GM18517 (cell line): ENCODE measurements at regions not wholly inside any gene's neighbourhood (a gene's known extent, or its start where the extent isn't known, plus 50 kb on each side); places are given as distances from the start of the nearest gene placed in this dataset.

Experiments used
- ATAC-seq: cut with Tn5 transposase; IDR thresholded peaks from one replicate; pipeline ENCODE4 v1.9.1; 2021; ENCODE audit warnings: mild to moderate bottlenecking, moderate library complexity; ENCODE audit not compliant: unreplicated experiment

DNA sequence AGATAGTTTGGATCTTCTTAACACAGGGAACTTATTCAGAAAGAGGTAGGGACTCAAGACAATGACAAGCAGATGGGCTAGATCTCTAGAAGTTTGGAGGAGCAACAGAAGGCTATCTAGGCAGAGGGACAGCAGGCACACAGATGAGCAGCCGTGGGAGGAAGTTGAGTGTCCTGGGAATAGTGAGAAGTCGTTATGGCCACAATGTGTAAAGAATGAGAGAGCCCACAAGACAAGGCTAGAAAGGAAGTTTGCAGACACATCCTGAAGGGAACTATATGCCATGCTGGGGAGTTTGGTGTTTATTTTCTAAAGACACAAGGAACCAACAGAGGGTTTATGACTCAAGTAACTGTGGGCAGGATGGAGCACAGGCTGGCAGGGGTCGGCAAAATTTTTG is 160.6 kb downstream of the PALM2AKAP2 start:
- ATAC-seq = no peak

DNA sequence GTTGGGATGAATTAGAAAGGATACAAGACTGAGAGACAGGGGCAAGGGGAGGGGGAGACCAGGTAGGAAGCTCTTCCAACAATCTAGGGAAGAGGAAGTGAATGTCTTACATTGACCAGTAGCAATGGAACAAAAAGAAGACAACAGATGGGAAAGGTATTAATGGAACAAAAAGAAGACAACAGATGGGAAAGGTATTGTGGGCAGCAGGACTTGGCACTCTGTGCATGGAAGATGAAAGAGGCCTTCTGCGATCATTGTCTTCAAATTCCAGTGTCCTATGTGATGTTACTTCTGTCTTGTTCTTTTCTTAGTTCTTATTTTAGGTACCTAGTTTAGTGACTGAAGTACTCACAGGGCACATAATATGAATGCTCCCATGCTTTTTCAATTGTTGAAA is 161.8 kb downstream of the PALM2AKAP2 start:
- no peak for ATAC-seq

DNA sequence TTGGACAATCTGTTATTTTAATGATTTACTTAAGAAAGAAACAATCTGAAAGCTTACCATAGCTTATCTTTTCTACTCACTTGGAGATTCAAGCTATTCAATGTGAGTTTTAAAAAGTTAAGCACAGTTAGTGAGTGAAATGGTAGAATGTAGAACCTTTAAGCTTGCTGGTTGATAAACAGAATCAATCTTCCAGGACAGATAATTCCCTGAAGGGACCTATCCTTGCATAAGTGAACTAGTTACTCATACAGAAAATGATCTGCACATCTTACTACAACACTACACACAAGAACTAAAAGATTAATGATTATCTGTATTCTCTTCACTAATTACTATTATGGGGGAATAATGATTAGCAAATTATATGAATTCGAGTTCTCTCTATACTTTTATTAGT is 165.6 kb downstream of the PALM2AKAP2 start:
- ATAC-seq = no peak

DNA sequence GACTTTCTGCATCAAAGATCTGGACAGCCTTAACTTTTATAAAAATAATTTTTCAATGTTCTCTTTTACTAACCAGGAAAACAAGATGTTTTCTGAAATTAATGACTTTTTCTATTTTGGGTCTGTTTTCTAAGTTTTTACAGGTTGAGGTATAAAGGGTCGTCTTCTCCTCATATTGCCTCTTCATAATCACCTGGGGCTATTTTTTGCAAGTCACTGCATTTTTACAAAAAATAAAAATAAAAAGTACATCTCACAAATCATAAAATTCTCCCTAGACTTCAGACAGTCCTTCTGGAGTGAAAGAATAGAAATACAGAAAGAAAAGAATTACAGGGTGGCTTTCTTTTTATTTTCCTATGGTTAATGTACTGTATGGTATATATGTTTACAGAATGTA is 168.5 kb downstream of the PALM2AKAP2 start:
- ATAC-seq = no peak

DNA sequence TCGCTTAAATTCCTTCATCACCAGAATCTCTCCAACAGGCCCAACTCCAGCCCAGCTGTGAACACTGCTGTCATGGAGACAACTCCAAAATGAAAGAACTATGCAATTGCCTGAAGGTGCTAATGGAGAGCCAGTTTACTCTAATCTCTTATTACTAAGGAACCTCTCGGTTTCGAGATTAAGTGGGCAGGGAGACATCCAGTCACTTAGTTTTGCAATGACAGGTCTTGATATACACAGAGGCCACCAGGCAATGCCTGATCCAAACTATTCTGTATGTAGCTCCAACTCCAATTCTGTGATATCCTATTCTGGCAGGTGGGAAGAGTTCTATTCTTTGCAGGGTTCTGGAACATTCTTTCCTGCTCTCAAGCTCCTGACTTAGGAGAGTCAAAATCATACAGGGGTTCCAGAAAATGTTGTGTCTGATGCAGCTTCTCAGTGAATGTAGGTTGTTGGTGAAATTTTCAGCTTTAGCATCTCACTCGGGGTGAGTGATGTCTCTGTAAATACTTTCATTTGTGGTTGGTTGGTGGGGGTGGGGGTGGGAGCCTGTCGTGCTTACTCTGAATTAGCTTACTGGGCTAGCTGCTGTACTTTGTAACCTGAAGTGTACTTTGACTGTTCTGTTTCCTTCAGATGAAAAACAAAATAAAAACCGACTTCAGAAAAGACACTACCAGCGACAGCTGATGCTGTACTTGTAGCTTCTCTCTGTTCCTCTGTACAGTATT is 170.9 kb downstream of the PALM2AKAP2 start:
- no peak for ATAC-seq

DNA sequence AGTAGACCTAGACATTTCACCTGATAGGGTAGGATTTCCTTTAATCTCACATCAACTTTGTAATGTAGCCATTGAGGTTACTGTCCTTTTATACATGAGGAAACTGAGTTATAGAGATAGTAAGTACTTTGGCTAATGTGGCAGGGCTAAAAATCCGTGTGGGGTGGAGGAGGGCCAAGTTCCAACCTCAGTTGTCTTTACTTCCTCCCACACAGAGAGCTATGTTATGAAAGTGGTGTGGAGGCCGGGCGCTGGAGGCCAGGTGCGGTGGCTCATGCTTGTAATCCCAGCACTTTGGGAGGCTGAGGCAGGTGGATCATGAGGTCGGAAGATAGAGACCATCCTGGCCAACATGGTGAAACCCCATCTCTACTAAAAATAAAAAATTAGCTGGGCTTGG is 173.3 kb downstream of the PALM2AKAP2 start:
- no peak for ATAC-seq

DNA sequence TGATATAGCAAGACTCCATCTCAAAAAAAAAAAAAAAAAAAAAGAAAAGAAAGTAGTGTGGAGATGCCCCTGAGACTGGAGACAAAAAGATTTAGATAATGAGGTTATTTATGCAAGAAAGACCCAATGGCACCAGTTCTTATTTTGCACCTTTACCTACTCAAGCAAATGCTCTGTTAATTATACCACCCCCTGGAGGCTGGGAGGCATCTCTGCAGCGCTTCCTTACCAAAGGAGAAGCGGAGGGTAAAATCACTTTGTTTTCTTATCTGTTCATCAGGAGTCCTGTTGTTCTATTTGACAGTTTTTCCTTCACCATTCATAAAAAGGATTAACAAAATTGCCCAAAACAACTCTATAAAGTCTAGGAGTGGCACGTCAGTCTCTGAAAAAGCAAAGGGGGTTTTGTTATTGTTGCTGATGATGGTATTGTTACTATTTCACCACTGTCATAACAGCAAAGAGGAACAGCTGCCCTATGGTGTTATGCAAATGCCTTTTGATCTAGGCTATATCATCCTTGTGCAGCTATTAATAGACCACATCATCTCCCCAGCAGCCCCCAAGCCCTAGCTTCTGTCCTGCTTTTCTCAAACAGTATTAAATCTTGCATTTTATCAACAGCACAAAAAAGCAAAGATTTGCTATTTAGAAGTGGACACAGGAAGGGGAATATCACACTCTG is 174.0 kb downstream of the PALM2AKAP2 start:
- ATAC-seq = no peak

DNA sequence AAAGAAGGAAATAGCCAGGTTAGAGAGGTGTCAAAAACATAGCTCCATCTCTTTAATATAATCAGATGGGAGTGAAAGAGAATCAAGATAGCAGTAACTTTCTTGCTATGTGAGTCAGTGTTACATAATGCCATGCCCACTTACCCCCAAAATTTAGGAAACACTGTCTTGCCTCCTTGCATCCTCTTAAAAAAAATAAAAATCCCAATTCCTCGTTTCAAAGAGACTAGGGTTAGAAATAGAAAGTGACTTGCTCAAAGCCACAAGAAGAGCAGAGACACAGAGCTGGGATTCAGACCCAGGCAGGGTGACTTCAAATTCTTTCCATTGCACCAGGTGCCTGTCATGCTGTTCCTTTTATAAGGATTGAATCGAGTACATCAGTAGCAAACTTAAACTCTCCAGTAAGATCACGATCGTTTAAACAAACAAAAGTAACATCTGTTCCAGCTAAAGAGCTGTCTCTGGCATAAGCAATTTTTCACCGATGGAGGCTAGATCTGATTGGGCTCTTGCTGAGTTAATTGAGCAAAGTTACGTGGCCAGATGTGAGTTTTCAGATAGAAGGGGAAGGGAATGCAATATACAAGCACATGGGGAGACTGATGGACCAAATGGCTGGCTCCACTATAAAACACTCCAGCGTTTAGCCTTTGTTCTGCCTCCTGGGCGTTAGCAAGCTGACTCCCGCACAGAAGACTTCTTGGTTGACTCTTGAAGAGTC is 176.9 kb downstream of the PALM2AKAP2 start:
- ATAC-seq = no peak

DNA sequence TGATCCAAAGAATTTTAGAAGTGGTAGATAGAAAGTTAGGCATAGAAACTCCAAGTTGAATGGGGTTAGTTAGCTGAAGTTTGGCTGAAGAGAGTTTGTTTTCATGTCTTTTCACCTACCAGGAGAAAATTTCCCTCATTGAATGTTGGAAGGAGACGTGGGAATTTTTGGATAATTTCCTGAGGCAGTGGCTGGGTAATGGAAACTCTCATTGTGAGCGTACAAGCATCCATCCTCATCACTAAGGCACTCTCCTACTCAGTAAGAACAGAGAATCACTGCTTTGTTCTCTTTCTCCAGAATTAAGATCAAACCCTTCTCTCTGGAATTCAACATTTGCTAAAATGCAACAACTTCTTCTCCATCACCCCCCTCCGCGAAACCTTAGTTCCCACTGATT is 179.7 kb downstream of the PALM2AKAP2 start:
- ATAC-seq = no peak

GRCh38 chr9:109961626-109962025 is 181.6 kb downstream of the PALM2AKAP2 start:
- ATAC-seq = no peak

GRCh38 chr9:109962215-109962614 is 182.2 kb downstream of the PALM2AKAP2 start:
- ATAC-seq = no peak

DNA sequence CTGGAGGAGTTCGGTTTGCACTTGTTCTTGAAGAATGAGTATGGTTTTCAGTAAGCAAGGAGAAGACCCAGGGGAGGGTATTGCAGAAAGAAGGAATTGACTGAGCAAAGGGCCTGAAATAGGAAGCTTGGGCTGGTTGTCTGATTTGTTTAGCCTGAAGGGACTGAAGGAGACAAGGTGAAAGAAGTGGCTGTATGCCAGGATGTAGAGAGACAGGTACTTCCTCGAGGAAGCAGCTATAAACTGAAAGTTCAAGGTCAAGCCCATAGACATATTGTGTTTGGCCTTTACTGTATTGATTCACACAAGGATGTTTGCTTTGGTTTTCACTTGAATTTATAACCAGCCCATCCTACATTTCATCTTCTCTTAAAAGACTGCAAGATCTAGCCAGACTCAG is 183.1 kb downstream of the PALM2AKAP2 start:
- ATAC-seq = no peak

- peak; percentile 44 for ATAC-seq
Observed at GRCh38 chr9:109966643-109967368, 186.8 kb downstream of the PALM2AKAP2 start.

- peak; percentile 37 for ATAC-seq
Observed at GRCh38 chr9:109967651-109968642, 187.9 kb downstream of the PALM2AKAP2 start.

- ATAC-seq = no peak
Observed at GRCh38 chr9:109969011-109969410, 189.0 kb downstream of the PALM2AKAP2 start.

GRCh38 chr9:109969573-109970237 is 189.7 kb downstream of the PALM2AKAP2 start:
- ATAC-seq = no peak

DNA sequence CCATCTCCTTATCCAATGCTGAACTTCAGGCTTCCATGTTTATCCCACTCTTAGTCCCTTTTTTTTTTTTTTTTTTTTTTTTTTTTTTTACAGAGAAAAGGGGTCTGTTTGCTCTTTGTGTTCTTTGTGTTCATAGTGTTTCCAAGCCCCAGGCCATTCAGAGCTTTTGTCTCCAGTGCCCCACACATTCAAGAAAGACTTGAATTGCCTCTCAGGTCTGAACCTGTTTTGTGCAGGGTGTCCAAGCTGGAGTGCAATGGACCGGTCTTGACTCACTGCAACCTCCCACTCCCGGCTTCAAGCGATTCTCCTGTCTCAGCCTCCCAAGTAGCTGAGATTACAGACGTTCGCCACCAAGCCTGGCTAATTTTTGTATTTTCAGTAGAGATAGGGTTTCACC is 191.2 kb downstream of the PALM2AKAP2 start:
- no peak for ATAC-seq

DNA sequence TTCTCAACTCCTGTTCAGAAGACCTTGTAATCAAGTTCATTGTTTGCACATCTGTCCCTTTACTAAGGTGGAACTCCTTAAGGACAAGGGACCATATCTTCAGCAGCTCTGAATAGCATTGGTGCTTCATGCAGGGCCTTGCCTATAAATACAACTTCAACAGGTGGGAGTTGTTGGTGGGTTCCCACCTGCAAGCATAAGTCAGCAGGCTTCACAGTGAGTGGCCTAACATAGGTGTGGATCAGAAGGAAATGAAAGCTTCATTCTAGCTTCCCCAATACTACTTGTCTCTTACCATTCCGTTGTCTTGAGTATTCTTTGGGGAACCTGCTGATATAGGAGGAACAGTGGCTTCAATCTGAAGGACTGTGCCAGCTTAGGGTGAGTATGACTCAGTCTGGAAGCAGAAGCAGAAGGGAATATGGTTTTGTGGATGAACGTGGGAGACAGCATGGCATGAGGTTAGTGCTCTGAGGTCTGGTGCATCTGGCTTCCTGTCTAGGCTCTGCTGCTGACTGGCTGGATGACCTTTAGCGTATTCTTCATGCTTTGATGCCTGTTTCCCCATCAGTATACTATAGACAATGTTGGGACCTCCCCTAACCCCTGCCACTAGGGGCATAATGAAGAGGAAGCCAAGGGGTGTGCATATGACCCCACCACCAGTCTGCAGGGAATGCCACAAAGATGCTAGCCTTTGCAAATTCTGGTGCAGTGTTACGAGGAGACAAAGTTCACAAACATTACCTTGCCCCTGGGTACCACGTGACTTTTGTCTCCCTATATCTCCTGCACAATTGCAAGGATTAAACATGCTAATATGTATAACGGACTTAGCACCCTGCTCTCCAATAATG is 192.3 kb downstream of the PALM2AKAP2 start:
- ATAC-seq = peak; percentile 48

DNA sequence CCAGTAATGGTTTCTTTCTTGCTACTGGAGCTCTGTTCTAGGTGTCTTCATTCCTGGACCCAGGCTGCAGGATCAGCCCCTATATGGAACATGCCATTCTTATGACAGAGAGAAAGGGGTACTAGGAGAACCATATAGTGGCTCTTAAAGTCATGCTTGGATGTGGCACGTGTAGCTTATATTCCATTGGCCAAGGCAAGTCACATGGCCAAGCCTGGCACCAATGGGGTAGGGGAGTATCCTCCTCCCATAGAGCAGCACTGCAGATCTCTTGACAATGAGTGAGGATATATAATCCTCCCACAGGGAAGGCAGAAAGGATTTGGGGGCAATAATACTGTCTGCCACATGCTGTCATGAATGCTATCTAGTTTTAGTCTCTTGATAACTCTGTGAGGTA is 193.3 kb downstream of the PALM2AKAP2 start:
- ATAC-seq = no peak
